ENCODE measurements at regions not wholly inside any gene's neighbourhood (a gene's known extent, or its start where the extent isn't known, plus 50 kb on each side); places are given as distances from the start of the nearest gene placed in this dataset.

GRCh38 chr4:24719615-24720014, 75.8 kb upstream of the SOD3 start:
- no peak for TF ChIP-seq CTCF (conservative IDR thresholded peaks at IDR 0.05)
- no peak overlapping the region for H3K27ac ChIP-seq

DNA sequence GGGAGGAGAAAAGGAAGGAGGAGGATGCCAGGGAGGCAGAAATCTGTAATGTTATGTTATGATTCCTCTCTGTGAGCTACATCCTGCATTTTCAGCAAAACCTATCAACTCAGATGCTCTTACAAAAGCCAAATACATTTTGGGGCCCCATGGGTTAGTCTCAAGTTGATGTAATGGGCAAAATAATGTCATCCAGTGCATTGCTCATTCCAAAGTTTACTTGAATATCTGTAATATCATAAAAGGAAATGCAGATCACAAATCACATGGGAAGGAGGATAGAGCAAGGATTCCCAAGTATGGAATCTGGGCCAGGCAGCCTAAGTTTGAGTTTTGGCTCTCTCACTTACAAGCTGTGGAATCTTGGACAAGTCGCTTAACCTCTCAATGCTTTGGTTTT, 74.9 kb upstream of the SOD3 start:
- TF ChIP-seq CTCF (conservative IDR thresholded peaks at IDR 0.05), result no peak
- H3K27ac ChIP-seq, result no peak overlapping the region

DNA sequence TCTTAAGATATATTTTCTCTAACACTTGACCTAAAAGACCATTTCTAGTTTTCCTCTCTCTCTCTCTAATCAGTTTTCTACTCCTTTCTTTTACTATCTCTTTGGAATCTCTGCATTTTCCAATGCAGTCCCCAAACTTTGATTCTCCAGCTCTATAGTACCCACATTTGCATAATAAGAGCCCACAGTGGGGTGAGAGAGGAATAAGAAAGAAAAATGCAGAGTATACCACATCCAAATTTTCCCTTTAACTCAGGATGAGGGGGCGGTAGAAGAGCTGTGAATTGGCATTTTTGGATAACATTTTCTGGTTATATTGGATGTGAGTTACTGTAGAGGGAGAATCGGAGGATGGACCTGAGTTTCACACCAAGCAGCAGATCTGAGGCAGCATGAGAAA, 74.4 kb upstream of the SOD3 start:
- no peak overlapping the region for H3K27ac ChIP-seq

GRCh38 chr4:24722026-24722568, 73.3 kb upstream of the SOD3 start:
- no peak for TF ChIP-seq CTCF (conservative IDR thresholded peaks at IDR 0.05)
- no peak overlapping the region for H3K27ac ChIP-seq

More for the DNA sequence above, 74.4 kb upstream of the SOD3 start:
- no peak for TF ChIP-seq CTCF (conservative IDR thresholded peaks at IDR 0.05)

DNA sequence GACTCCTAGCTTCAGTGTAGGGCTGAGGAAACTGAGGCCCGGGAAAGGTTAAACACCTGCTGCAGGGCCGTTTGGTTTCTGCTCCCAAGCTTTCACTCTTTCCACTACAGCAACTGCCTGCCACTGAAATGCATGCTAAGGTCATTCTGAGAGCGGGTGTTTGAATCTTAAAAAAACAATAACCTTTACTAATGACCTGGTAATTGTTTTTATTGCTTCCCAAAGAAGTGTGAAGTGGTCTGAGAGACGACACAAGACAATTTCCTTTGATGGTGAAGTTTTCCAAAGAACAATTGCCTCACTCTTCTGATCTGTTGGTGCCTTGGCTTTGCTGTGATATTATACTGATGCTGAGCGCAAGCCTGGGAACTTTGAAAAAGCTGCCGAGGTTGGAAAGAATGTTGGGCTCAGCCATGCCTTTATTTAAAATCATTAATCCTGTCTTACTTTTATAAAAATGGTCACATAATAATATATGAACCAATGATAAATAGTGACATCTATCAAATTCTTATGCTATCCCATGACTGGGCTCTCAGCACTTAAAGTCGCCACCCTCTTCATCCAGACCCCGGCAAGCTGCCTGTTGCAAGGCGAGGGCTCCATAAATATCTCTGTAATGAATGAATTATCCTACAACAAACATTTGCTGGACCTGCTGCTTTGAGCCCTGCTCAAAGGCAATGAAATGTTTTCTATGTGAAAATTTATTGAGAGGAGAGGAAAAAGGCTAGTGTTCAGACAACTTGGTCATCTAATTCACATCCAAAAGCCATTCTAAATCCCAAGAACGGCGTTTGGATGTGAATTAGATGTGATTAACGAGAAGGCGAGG, 67.8 kb upstream of the SOD3 start:
- H3K27ac ChIP-seq, result no peak overlapping the region
- no peak for TF ChIP-seq CTCF (conservative IDR thresholded peaks at IDR 0.05)

GRCh38 chr4:24729119-24729730, 66.1 kb upstream of the SOD3 start:
- H3K27ac ChIP-seq, result no peak overlapping the region
- no peak for TF ChIP-seq CTCF (conservative IDR thresholded peaks at IDR 0.05)

- no peak for TF ChIP-seq CTCF (conservative IDR thresholded peaks at IDR 0.05)
These were observed 64.9 kb upstream of the SOD3 start for GRCh38 chr4:24730256-24731001.

More at GRCh38 chr4:24730256-24731001, 64.9 kb upstream of the SOD3 start:
- H3K27ac ChIP-seq, result no peak overlapping the region
